ENCODE measurements at regions not wholly inside any gene's neighbourhood (a gene's known extent, or its start where the extent isn't known, plus 50 kb on each side); places are given as distances from the start of the nearest gene placed in this dataset.

DNA sequence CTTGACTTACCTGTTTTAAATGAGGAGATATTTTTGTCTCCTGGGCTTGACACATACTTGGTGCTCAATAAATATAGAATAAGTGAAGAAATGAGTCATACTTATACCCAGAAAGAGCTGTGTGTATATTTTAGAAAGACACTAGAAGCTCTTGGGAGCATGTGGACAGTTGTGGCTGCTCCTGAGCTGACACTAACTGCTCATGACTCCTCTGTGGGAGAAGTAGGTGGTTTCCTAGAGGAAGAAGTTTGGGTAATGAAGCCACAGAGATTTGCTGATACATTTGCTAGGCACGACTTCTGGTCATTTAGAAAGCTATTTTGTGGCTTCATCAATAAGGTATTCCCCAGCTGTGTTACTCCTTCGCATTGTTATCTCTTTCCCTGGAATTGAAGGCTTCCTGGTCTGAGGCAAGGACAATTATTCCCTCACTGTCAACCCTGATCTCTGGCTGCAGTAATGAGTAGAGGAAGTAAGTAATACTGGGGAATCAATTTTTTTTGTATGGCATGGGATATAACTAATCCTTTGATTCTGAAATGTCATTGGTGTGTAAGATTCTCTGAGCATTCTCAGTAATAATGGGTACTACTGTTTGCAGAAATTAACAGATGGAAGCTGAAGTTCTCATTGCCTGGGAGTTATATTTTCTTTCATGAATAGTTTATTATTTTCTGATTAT lies 79.6 kb upstream of the DCBLD2 start:
- ATAC-seq = peak; percentile 41
- TF ChIP-seq TCF4 (CRISPR knock-in tag; IDR thresholded peaks at IDR 0.05; ENCODE audit: borderline replicate concordance) (no peak), ISL1 (CRISPR knock-in tag; IDR thresholded peaks at IDR 0.05) (no peak), CSDC2 (CRISPR knock-in tag; IDR thresholded peaks at IDR 0.05) (no peak), ESRRG (CRISPR knock-in tag; IDR thresholded peaks at IDR 0.05) (no peak), OSR1 (CRISPR knock-in tag; IDR thresholded peaks at IDR 0.05) (no peak), SNAI2 (CRISPR knock-in tag; IDR thresholded peaks at IDR 0.05) (no peak), PPARA (CRISPR knock-in tag; IDR thresholded peaks at IDR 0.05; ENCODE audit: borderline replicate concordance) (no peak), ZFP3 (CRISPR knock-in tag; IDR thresholded peaks at IDR 0.05) (no peak), ZC3H10 (CRISPR knock-in tag; IDR thresholded peaks at IDR 0.05) (no peak), GLIS3 (CRISPR knock-in tag; IDR thresholded peaks at IDR 0.05) (no peak), ZNF70 (CRISPR knock-in tag; IDR thresholded peaks at IDR 0.05) (no peak)
- TF ChIP-seq, protein P1, sequence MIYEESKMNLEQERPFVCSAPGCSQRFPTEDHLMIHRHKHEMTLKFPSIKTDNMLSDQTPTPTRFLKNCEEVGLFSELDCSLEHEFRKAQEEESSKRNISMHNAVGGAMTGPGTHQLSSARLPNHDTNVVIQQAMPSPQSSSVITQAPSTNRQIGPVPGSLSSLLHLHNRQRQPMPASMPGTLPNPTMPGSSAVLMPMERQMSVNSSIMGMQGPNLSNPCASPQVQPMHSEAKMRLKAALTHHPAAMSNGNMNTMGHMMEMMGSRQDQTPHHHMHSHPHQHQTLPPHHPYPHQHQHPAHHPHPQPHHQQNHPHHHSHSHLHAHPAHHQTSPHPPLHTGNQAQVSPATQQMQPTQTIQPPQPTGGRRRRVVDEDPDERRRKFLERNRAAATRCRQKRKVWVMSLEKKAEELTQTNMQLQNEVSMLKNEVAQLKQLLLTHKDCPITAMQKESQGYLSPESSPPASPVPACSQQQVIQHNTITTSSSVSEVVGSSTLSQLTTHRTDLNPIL (CRISPR knock-in tag; IDR thresholded peaks at IDR 0.05; ENCODE audit: low read depth) = no peak

DNA sequence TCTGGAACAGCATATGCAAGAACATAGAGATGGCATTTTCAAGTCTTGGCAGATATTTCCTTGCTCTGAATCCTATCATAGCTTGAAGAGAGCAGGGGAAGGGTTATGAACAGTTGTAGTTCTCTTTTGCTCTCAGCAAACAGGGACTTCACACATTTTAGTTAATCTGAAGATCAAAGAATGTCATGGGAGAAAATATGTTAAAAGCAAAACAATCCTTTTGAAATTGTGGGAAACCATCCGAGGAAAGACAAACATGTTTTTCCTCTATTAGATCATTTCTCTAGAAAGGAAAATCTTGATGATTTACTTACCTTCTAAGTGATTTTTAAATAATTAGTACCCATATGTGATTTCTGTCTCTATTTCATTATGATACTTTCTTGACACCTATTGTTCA lies 77.8 kb upstream of the DCBLD2 start:
- TF ChIP-seq ISL1 (CRISPR knock-in tag; IDR thresholded peaks at IDR 0.05) (no peak), ZFP30 (CRISPR knock-in tag; IDR thresholded peaks at IDR 0.05) (no peak), ESRRG (CRISPR knock-in tag; IDR thresholded peaks at IDR 0.05) (no peak), ZNF565 (CRISPR knock-in tag; conservative IDR thresholded peaks at IDR 0.05; ENCODE audit: low read depth) (no peak), BACH2 (CRISPR knock-in tag; IDR thresholded peaks at IDR 0.05; ENCODE audit: borderline replicate concordance) (no peak), ZFP3 (CRISPR knock-in tag; IDR thresholded peaks at IDR 0.05) (no peak), PPARA (CRISPR knock-in tag; IDR thresholded peaks at IDR 0.05; ENCODE audit: borderline replicate concordance) (no peak), ARNTL (CRISPR knock-in tag; IDR thresholded peaks at IDR 0.05; ENCODE audit: borderline replicate concordance, low read depth) (no peak), TOX (CRISPR knock-in tag; IDR thresholded peaks at IDR 0.05; ENCODE audit: borderline replicate concordance) (no peak), RARB (CRISPR knock-in tag; IDR thresholded peaks at IDR 0.05) (no peak), ZC3H10 (CRISPR knock-in tag; IDR thresholded peaks at IDR 0.05) (no peak), TCF4 (CRISPR knock-in tag; IDR thresholded peaks at IDR 0.05; ENCODE audit: borderline replicate concordance) (no peak)
- TF ChIP-seq, protein P2, sequence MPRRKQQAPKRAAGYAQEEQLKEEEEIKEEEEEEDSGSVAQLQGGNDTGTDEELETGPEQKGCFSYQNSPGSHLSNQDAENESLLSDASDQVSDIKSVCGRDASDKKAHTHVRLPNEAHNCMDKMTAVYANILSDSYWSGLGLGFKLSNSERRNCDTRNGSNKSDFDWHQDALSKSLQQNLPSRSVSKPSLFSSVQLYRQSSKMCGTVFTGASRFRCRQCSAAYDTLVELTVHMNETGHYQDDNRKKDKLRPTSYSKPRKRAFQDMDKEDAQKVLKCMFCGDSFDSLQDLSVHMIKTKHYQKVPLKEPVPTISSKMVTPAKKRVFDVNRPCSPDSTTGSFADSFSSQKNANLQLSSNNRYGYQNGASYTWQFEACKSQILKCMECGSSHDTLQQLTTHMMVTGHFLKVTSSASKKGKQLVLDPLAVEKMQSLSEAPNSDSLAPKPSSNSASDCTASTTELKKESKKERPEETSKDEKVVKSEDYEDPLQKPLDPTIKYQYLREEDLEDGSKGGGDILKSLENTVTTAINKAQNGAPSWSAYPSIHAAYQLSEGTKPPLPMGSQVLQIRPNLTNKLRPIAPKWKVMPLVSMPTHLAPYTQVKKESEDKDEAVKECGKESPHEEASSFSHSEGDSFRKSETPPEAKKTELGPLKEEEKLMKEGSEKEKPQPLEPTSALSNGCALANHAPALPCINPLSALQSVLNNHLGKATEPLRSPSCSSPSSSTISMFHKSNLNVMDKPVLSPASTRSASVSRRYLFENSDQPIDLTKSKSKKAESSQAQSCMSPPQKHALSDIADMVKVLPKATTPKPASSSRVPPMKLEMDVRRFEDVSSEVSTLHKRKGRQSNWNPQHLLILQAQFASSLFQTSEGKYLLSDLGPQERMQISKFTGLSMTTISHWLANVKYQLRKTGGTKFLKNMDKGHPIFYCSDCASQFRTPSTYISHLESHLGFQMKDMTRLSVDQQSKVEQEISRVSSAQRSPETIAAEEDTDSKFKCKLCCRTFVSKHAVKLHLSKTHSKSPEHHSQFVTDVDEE (CRISPR knock-in tag; IDR thresholded peaks at IDR 0.05) = no peak
- TF ChIP-seq, protein P3, sequence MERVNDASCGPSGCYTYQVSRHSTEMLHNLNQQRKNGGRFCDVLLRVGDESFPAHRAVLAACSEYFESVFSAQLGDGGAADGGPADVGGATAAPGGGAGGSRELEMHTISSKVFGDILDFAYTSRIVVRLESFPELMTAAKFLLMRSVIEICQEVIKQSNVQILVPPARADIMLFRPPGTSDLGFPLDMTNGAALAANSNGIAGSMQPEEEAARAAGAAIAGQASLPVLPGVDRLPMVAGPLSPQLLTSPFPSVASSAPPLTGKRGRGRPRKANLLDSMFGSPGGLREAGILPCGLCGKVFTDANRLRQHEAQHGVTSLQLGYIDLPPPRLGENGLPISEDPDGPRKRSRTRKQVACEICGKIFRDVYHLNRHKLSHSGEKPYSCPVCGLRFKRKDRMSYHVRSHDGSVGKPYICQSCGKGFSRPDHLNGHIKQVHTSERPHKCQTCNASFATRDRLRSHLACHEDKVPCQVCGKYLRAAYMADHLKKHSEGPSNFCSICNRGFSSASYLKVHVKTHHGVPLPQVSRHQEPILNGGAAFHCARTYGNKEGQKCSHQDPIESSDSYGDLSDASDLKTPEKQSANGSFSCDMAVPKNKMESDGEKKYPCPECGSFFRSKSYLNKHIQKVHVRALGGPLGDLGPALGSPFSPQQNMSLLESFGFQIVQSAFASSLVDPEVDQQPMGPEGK (CRISPR knock-in tag; IDR thresholded peaks at IDR 0.05; ENCODE audit: borderline replicate concordance) = no peak
- TF ChIP-seq, protein P1 (CRISPR knock-in tag; IDR thresholded peaks at IDR 0.05; ENCODE audit: low read depth) = no peak
- ATAC-seq = no peak

DNA sequence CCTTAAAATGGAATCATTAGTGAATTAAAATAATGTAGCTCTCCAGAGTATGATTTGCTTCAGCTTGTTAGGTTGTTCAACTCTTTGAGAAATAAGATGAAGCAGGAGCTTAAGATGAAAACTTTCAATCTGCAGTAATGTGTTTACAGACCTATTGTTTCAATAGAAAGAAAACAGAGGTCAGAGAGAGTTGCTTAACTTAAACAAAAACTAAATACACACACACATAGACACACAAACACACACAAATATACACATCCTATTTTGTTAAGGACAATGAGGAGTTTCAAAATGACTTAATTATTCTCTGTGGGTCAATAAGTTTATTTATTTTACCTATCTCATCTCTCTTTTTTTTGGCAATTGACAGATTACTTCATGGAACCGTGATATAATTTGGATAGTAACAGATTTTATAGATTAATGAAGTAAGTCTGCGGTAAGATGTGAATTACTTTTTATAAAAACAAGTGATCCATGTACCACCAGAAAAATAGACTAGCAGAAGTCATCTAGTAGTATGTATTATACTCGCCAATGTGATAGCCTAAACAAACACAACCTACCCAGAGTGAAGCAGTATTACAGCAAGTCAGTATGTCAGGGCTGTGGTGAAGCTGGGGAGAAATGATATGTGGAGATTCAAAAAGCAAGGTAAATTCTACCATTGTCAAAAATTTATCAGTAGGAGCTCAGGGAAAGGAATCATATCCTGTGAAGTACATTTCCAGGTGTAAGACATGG lies 76.7 kb upstream of the DCBLD2 start:
- ATAC-seq = no peak; the same call in 2 of the 3 replicates
- TF ChIP-seq PPARA (CRISPR knock-in tag; IDR thresholded peaks at IDR 0.05; ENCODE audit: borderline replicate concordance) (no peak), ZFP30 (CRISPR knock-in tag; IDR thresholded peaks at IDR 0.05) (no peak)
- TF ChIP-seq, protein P4, sequence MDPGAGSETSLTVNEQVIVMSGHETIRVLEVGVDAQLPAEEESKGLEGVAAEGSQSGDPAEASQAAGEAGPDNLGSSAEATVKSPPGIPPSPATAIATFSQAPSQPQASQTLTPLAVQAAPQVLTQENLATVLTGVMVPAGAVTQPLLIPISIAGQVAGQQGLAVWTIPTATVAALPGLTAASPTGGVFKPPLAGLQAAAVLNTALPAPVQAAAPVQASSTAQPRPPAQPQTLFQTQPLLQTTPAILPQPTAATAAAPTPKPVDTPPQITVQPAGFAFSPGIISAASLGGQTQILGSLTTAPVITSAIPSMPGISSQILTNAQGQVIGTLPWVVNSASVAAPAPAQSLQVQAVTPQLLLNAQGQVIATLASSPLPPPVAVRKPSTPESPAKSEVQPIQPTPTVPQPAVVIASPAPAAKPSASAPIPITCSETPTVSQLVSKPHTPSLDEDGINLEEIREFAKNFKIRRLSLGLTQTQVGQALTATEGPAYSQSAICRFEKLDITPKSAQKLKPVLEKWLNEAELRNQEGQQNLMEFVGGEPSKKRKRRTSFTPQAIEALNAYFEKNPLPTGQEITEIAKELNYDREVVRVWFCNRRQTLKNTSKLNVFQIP (CRISPR knock-in tag; IDR thresholded peaks at IDR 0.05; ENCODE audit: borderline replicate concordance, low read depth) = no peak

Measured in SK-N-SH treated with all-trans-retinoic acid at 6 μM for 48 hours (cell line).